HL-60 (cell line): ENCODE measurements at regions not wholly inside any gene's neighbourhood (a gene's known extent, or its start where the extent isn't known, plus 50 kb on each side); places are given as distances from the start of the nearest gene placed in this dataset.

ENCODE experiments used
- DNase-seq, 2 experiments: peaks; one replicate each; pipeline ENCODE4 v3.0.0-alpha.2; 2010 to 2020; ENCODE audit warnings: low read depth in 1 of 2, low spot score in 1 of 2
- H3K27ac ChIP-seq: fragments of 250-450 bp; sonication (Bioruptor Pico); replicated peaks from 2 replicates; pipeline ENCODE4 v1.5.1; 2020; ENCODE audit warnings: mild to moderate bottlenecking, moderate library complexity
- H3K27me3 ChIP-seq: fragments of 250-450 bp; sonication (Bioruptor Pico); 2 replicates; pipeline ENCODE4 v1.5.1; 2021; ENCODE audit warnings: mild to moderate bottlenecking, moderate library complexity; ENCODE audit not compliant: insufficient read depth, poor library complexity, severe bottlenecking
- H3K4me3 ChIP-seq: replicated peaks from 2 replicates; pipeline ENCODE4 v1.5.1; 2011; ENCODE audit warnings: mild to moderate bottlenecking, control low read depth, low read length; ENCODE audit not compliant: insufficient read depth
- GABPA ChIP-seq: IDR thresholded peaks from 2 replicates; pipeline ENCODE4 v1.6.1; 2012; ENCODE audit warnings: low read depth
- POLR2AphosphoS5 ChIP-seq: IDR thresholded peaks from 2 replicates; pipeline ENCODE4 v1.6.1; 2012; ENCODE audit warnings: low read depth
- SPI1 ChIP-seq: IDR thresholded peaks from 2 replicates; pipeline ENCODE4 v1.6.1; 2012; ENCODE audit warnings: low read depth, mild to moderate bottlenecking, borderline replicate concordance
- TF ChIP-seq, protein P1 (sequence below): IDR thresholded peaks from 2 replicates; pipeline ENCODE4 v1.6.1; 2012; ENCODE audit warnings: low read depth; ENCODE audit not compliant: insufficient replicate concordance
- TF ChIP-seq, protein P2 (sequence below): IDR thresholded peaks from one replicate; pipeline ENCODE4 v1.5.1; 2011; ENCODE audit warnings: low read length, control low read depth, inconsistent platforms; ENCODE audit not compliant: insufficient read depth

DNA sequence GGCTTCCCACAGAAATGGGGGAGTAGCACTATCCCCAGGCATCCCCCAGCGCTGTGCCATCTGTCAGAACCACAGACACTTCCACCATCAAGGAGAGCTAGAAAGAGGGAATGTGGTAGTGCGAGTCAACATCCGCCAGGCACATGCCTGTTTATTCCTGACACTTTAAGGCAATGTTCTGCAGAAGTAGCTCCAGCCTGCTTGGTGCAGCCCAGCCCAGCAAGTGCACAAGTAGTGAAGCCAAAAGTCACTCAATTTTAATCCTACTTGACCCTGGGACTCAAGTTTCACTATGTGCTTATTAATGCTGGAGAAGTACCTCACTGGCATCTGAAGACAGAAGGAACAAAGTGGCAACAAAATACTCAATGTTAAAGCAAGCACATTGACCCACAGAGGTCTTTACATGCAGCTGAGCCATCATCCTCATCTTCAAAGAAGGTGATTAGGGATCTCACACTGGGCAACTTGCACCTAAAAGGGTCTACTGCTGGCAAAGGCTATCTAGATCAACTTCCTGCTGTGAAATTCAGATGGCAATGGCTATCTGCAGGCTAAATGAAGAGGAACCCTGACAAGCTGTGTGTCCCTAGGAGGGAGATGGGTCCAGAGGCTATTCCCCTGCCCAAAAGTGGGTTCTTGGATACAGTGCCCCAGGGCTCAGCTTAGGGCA is 61.4 kb upstream of the CLDN18 start:
- Histone ChIP-seq H3K4me3 (no peak overlapping the region), H3K27me3 (no peaks in the 10 kb centered on the region), H3K27ac (no peak overlapping the region)
- DNase-seq, result no peak
- TF ChIP-seq POLR2AphosphoS5, result no peak
- no peak for TF ChIP-seq SPI1
- TF ChIP-seq GABPA, result no peak
- TF ChIP-seq, protein P1, sequence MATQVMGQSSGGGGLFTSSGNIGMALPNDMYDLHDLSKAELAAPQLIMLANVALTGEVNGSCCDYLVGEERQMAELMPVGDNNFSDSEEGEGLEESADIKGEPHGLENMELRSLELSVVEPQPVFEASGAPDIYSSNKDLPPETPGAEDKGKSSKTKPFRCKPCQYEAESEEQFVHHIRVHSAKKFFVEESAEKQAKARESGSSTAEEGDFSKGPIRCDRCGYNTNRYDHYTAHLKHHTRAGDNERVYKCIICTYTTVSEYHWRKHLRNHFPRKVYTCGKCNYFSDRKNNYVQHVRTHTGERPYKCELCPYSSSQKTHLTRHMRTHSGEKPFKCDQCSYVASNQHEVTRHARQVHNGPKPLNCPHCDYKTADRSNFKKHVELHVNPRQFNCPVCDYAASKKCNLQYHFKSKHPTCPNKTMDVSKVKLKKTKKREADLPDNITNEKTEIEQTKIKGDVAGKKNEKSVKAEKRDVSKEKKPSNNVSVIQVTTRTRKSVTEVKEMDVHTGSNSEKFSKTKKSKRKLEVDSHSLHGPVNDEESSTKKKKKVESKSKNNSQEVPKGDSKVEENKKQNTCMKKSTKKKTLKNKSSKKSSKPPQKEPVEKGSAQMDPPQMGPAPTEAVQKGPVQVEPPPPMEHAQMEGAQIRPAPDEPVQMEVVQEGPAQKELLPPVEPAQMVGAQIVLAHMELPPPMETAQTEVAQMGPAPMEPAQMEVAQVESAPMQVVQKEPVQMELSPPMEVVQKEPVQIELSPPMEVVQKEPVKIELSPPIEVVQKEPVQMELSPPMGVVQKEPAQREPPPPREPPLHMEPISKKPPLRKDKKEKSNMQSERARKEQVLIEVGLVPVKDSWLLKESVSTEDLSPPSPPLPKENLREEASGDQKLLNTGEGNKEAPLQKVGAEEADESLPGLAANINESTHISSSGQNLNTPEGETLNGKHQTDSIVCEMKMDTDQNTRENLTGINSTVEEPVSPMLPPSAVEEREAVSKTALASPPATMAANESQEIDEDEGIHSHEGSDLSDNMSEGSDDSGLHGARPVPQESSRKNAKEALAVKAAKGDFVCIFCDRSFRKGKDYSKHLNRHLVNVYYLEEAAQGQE, result no peak
- TF ChIP-seq, protein P2, sequence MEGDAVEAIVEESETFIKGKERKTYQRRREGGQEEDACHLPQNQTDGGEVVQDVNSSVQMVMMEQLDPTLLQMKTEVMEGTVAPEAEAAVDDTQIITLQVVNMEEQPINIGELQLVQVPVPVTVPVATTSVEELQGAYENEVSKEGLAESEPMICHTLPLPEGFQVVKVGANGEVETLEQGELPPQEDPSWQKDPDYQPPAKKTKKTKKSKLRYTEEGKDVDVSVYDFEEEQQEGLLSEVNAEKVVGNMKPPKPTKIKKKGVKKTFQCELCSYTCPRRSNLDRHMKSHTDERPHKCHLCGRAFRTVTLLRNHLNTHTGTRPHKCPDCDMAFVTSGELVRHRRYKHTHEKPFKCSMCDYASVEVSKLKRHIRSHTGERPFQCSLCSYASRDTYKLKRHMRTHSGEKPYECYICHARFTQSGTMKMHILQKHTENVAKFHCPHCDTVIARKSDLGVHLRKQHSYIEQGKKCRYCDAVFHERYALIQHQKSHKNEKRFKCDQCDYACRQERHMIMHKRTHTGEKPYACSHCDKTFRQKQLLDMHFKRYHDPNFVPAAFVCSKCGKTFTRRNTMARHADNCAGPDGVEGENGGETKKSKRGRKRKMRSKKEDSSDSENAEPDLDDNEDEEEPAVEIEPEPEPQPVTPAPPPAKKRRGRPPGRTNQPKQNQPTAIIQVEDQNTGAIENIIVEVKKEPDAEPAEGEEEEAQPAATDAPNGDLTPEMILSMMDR, result no peak

DNA sequence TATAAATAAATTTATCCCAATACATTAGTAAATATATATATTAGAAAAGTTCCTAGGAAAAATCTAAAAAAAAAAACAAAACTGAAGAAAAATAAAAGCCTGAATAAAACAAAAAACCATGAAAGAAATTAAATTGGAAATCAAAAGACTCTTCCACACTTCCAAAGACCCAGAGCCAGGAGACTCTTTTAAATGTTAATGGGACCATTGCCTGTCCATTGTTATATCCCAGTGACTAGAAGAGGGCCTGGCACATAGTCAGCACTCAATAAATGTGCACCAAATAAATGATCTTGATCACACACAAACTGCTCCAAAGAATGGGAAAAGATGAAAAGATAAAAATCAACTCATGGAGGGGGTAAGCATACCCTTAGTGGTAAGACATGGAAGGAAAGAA is 51.3 kb upstream of the CLDN18 start:
- Histone ChIP-seq H3K27me3 (no peaks in the 10 kb centered on the region), H3K27ac (no peak overlapping the region), H3K4me3 (no peak overlapping the region)
- no peak for DNase-seq
- no peak for TF ChIP-seq SPI1
- TF ChIP-seq GABPA, result no peak
- TF ChIP-seq, protein P2, result no peak
- TF ChIP-seq POLR2AphosphoS5, result no peak
- TF ChIP-seq, protein P1, result no peak
